Fibroblast of skin of left quadriceps (primary cell): ENCODE measurements at regions not wholly inside any gene's neighbourhood (a gene's known extent, or its start where the extent isn't known, plus 50 kb on each side); places are given as distances from the start of the nearest gene placed in this dataset.

Source experiments
- DNase-seq, 2 experiments: peaks; one replicate each; pipeline ENCODE4 v3.0.0-alpha.2; 2013; ENCODE audit warnings: low read depth in 2 of 2

DNA sequence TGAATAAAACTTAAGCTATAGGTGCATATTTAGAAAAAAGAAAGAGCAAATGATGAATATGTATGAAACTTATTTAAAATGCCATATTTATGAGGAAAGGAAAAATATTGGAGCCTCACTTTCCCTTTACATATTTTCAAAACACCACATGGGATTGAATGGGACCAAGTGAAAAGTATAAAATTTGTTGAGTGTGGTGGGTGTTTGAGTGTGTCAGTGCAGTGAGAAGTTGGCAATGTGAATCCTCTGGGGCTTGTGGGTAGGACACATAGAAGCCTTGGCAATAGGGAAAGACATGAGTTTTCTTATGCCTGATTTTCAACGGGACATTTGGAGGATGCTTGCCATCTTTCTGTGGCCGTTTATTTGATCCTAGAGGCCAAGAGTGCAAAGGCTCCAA, 502.2 kb upstream of the CELF4 start:
- no peak for DNase-seq

DNA sequence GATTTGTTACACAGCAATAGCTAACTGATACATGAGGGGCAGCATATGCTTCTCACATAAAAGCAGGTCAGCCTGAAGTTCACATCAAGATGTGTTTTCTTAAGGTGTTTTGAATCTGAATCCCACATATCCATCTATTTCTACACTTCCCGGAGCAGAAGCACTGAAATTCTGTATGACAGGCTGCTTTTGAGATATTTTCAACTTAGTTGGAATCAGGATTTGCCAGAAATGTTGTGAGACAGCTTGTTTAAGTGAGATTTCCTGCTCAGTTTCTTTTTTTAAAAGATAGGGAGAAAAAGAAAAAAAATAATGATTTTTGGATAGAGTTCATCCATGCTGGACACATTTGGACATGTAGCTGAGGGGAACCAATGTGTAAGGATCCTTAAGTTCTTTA, 501.5 kb upstream of the CELF4 start:
- DNase-seq = no peak

DNA sequence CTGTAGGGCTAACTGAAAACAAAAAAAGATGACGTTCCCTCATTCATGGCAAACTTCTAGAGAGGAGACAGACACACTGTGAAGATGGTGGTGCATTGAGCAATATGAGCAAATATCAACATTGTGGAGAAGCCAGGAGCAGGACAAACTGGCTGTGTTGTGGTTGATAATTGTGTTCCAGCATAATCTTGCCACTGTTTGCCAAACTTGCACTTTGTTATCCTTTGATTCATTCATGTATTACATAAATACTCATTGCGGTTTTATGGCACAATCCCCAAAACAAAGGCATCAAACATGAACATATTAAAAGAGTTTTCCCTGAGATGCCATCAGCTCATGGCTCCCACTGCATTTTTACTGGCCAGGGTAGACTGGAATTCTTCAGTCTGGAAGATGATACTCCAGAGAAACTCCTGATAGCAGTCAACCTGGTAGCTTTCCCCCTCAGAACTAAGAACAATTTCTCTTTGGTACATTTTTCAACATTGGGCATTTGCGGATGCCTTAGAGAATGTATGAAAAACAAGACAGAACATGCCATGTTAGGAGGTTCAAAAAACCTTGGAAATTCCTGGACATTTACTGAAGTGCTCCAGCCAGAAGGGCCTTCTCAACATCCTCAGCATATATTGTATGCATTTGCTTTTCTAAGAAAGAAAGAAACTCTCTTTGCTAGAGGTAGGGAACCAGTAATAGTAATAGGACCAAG, 487.4 kb upstream of the CELF4 start:
- DNase-seq = no peak

DNA sequence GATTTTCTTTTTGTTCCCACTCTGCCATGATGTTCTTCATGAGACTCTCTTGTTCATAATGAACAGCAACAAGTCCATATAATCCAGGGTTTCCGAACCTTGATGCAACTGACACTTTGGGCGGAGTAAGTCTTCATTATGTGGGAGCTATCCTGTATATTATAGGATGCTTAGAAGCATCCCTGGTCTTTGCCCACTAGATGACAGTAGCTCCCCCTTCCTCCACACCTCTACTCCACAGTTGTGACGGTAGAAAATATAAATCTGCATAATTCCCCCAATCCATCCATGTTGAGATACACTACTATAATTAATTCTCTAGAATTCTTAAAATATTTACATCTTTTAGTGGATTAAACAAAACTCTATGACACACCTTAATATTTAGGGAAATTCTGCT, 482.2 kb upstream of the CELF4 start:
- no peak for DNase-seq

DNA sequence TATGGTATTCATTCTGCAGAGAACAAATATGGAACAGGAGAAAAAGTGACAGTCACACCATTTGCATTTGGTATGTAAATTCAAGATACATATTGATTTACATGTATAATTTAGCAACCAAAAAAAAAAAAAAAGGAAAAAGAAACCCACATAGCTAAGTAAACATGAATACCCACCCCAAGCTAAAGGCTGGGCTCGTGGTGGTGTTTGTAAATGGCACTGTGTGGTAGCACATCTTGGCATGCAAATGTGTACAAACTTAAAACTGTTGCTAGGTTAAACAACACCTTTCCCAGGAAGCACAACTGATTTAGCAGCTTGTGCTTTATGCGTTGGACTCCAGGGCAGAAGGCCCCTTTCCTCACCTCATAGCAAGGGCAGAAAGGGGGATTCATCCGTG, 481.1 kb upstream of the CELF4 start:
- no peak for DNase-seq

- DNase-seq = no peak
Observed at GRCh38 chr18:38045845-38046244, 480.2 kb upstream of the CELF4 start.

GRCh38 chr18:38042211-38042890, 476.8 kb upstream of the CELF4 start:
- no peak for DNase-seq

GRCh38 chr18:38038242-38038641, 472.6 kb upstream of the CELF4 start:
- DNase-seq = no peak

DNA sequence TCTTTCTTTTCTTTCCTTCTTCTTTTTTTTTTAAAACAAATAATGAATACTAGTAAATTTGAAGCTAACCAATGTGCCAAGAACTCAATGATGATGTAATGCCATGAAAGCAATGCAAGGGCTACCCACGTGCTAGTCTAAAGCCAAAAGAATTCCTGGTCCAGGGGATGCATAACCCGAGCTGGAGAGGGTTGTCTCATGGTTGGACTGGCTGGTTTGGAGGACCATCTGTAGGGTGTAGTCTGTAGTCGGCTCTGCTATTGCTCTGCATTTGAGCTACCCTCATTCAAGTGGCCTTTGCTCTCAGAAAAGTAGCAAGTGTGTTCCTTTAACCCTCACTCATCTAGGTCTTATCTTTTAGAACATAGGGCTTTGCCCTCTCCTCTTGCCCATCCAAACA, 469.6 kb upstream of the CELF4 start:
- no peak for DNase-seq

- DNase-seq = no peak
Observed at GRCh38 chr18:38033282-38033681, 467.7 kb upstream of the CELF4 start.

- no peak for DNase-seq
Observed at GRCh38 chr18:38032516-38032915, 466.9 kb upstream of the CELF4 start.

DNA sequence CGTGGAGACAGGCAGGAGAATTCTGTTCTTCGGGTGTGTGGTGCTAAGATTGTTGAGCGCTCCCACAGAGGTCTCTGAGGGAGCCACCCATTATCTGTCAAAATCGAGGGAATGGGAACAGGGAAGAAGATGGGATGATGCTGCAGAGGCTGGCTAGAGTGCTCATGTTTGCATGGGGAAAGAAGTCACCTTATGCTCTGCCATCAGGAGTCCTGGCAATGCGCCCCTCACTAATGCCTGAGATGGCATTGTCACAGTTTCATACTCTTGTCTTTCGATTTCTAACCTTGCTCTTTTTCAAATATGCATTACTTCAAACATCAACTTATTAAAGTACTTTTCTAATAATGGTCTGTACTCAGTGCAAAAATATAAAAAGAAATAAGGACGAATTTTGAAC, 463.3 kb upstream of the CELF4 start:
- no peak for DNase-seq

DNA sequence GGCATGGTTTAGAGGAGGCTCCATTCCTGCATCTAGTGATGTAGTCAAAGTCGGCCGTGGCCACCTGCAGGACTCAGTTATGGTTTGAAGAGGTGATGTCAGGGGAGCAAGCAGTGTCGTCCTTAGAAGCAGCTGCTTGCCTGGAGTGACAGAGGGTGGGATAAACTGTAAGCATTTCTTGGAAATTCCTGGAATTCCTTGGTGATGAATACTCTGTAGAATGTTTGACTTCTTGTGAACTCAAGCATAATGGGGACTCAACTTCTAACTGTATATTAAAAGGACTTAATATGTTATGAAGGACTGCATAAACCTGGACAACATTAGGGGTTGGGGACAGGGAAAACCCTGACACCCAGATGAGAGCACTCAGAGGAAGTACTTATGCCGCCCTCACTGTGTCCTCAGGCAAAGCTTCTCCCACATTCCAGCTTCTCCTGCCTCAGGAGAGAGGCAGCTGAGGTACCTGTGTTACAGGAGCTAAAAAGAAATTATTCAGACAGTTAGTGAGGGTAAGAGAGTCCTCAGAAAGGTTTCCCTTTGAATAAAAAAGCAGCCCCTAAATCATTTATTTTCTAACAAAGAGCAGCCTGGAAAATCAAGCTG, 459.9 kb upstream of the CELF4 start:
- DNase-seq = no peak

DNA sequence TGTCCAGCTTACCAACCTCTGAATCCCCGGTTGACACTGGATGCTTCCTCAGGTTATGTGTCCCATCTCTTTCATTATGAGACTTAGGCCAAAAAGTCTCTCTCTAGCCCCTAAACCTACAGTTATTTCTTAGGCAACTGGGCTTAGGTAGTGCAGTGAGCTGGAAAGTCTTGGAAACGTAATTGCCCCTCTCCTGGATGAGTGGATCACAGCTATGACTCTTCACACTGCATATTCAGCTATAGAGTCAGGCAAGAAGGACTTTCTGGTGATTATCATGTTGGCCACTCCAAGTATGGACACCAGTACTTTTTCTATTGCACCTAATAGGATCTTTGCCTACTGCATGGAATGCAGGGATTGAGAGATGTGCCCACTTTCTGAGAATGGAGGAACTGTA, 458.3 kb upstream of the CELF4 start:
- no peak for DNase-seq

DNA sequence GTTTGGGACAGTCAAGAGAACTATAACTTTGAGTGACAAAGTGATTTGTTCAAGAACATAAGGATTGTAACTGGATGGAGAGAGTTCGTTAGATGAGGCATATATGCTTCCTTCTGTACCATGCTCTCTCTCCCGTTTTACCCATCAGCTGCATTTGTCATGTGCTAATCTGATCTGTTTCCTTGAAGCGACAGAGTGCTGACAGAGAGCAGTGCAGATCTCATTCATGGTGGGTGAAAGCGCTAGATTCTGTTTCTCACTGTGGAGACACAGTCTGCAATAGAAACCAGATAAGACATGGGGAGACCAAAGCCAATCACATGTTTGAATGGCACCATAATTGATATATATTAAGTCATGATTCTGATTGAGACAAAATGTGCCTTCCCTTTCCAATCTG, 456.6 kb upstream of the CELF4 start:
- DNase-seq = no peak

DNA sequence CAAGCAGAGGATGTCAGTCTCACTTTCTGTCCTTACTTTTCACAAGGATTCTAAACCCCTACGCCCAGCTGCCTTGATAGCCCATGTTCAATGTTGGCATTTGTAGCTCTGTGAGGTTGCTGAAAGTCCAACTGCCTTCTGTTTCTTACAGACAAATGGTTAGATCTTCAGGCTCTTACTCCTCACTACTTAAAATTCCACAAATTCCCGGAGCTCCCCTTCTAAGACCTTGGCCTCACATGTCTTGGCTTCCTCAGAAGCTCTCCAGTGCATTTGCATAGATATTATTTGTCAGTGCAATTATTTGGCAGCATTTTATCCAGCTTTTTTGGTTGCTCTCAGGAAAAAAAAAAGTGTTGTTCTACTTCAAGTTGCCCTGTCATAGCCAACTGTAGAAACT, 453.7 kb upstream of the CELF4 start:
- no peak for DNase-seq

DNA sequence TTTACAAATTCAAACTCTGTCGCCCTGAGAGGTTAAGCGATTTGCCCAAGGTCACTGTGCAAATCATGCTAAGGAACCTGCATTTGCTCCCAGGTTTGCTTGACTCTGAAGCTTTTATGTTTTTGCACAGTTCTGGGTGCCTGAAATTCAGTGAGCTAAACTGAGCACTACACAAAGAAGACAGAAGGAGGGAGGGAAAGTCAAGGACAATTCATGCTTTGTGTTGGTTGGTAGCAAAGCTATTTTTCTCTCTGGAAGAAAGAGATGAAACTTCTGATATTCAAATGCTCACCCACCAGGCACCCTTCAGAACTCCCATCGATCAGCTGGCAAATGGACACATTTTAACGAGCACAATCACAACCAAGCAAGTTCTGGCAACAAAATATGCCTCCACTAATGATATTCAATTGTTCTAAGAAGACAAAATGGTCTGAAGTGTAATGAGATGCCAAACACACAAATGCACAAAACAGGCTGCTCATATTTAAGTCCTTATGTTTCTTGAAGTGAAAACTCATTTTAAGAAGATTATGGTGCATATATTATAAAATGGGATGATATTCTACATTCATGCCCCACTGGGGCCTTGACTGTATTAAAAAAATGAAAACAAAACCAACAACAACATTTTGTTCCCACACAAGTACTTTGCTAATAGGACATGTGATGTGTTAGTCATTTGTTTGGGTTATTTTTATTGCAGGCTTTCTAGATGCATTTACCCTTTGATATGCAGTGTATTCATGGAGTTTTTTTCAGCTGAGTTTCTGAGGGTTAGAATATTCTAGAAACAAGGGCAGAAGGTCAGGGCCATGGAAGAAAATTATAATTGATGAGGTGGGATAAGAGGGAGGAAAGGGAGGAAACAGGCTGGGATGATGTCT, 445.6 kb upstream of the CELF4 start:
- DNase-seq = no peak

- DNase-seq = no peak
Observed at GRCh38 chr18:38010037-38010436, 444.4 kb upstream of the CELF4 start.

GRCh38 chr18:38009320-38009719, 443.7 kb upstream of the CELF4 start:
- DNase-seq = no peak

GRCh38 chr18:38007676-38008330, 442.2 kb upstream of the CELF4 start:
- no peak for DNase-seq

- no peak for DNase-seq
Observed at GRCh38 chr18:38007026-38007425, 441.4 kb upstream of the CELF4 start.

DNA sequence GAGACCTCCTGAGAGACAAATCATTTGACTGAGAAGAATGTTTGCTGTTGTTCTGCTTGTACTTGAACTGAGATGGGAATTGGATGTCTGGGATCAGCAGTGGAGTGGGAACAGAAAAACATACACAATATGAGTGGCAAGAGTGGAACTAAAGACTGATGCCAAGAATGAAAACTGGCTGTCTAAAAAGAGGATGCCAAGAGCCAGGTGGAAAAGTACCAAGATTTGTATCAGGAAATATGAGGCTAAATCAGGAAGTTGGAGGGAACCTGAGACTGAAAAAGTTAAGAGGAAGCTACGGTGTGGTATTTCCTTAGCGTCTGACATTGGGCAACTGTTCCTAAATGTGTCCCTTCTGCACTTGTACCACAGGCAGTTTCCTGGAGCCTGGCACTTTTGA, 440.9 kb upstream of the CELF4 start:
- no peak for DNase-seq
